Activated CD4-positive, CD25-positive, alpha-beta regulatory T cell (primary cell): ENCODE measurements at regions not wholly inside any gene's neighbourhood (a gene's known extent, or its start where the extent isn't known, plus 50 kb on each side); places are given as distances from the start of the nearest gene placed in this dataset.

Experiments used
- DNase-seq, 4 experiments: peaks; one replicate each; lab custom pipeline; 2025; lab: John Stamatoyannopoulos, UW

DNA sequence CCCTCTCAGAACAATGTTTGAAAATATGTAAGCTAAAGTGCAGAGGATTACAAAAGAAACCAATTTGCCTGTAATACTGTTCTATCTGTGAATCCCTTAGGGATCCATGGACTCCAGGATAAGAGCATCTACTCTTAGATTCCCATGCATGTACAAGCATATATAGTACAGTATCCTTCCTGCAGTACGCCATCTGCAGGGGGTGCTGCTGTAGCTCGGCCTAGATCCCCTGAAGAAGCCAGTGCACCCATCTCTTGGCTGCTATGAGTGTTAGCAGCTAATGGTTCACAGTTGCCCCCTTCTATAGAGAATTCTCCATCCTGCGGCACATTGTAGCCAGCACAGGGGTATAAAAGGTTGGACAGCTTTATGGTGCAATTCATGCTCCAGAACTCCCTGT lies 61.8 kb upstream of the SLC30A5 start:
- no peak for DNase-seq

- DNase-seq, result no peak
Measured at GRCh38 chr5:69033690-69034089, 60.1 kb upstream of the SLC30A5 start.

- DNase-seq, result no peak
Measured at GRCh38 chr5:69034898-69035297, 58.9 kb upstream of the SLC30A5 start.

- no peak for DNase-seq
Measured at GRCh38 chr5:69035665-69036064, 58.1 kb upstream of the SLC30A5 start.

DNA sequence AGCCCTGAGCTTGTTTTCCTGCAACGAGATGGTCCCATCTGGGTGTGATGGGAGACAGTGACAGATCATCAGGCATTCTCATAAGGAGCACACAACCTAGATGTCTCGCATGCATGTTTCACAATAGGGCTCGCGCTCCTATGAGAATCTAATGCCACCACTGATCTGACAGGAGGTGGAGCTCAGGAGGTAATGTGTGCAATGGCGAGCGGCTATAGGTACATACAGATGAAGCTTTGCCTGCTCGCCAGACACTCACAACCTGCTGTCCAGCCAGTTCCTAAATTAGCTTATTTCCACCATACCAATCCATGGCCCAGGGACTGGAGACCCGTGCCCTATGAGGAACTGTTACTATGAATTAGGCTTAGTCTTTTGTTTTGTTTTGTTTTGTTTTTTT lies 55.3 kb upstream of the SLC30A5 start:
- DNase-seq, result no peak

GRCh38 chr5:69039829-69040228 lies 54.0 kb upstream of the SLC30A5 start:
- no peak for DNase-seq

GRCh38 chr5:69042500-69042899 lies 51.3 kb upstream of the SLC30A5 start:
- DNase-seq, result no peak

DNA sequence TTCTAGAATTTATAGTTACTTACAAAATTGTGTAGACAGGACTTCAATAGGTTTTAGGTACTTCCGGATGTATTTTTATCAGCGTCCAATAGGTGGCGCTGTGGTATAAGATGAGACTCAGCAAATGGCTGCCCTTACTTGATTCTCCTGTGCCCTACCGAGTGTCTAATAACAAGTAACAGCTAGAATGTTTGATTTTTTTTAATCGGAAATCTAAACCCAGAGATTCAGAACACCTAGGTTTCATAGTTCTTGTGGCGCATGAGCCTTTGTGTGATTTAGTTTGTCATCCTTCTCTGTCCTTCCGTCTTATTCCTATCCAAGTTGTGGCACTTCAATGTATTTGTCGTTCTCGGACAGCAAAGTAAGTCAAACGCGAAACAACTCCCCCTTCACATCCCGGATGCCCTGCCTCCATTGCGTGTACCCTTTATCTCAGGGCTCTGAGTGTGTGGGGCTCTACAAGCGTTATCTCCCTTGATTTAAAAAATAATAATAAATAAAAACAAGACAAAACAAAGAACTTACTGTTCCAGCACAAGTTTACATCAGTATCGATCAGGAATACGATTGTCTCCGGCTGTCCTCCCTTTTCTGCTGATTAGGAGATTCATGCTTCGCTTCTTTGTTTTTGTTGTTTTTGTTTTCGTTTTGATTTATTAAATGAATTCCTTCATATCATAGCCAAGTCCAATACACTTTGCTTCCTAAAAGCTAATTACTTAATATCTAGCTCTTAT lies 50.7 kb upstream of the SLC30A5 start:
- peak; percentile 52 to 68 (median 58) for DNase-seq

GRCh38 chr5:69043655-69043996 lies 50.2 kb upstream of the SLC30A5 start:
- DNase-seq, result no peak
